ENCODE measurements at regions not wholly inside any gene's neighbourhood (a gene's known extent, or its start where the extent isn't known, plus 50 kb on each side); places are given as distances from the start of the nearest gene placed in this dataset.
"Not testable (repeated sequence)": the region's sequence is repeated elsewhere in the genome, so short reads cannot be mapped to it uniquely, and the experiment has no call there.

DNA sequence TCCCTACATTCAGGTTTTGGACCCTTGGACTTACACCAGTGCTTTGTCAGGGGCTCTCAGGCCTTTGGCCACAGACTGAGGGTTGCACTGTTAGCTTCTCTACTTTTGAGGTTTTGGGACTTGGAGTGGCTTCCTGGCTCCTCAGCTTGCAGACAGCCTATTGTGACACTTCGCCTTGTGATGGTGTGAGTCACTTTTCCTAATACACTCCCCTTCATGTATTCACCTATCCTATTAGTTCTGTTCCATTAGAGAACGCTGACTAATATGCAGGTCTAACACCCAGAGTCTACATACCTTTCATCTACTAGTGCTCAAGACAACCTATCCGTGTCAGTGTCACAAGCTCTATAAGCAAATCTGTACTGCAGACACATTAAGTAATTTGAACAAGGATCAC lies 605.3 kb downstream of the KCNT2 start:
- DNase-seq (no peak), ATAC-seq (ENCODE audit: insufficient read depth, low FRiP score) (no peak)
- Histone ChIP-seq H3K9me3 (ENCODE audit: control insufficient read depth in 4 of 4, insufficient read depth in 3 of 4, low read length in 3 of 4) (no peaks in the 10 kb centered on the region), H3K4me1 (ENCODE audit: control insufficient read depth in 5 of 5, insufficient read depth in 5 of 5, low read length in 5 of 5) (no peaks in the 10 kb centered on the region), H3K9ac (ENCODE audit: insufficient read depth in 1 of 2, low read length in 2 of 2) (no peak overlapping the region), H3K4me3 (no peak overlapping the region), H3K27ac (ENCODE audit: low read depth in 1 of 2, low read length in 1 of 2) (no peak overlapping the region), H3K36me3 (ENCODE audit: control insufficient read depth in 4 of 4, insufficient read depth in 4 of 4, low read length in 4 of 4) (no peaks in the 10 kb centered on the region), H3K27me3 (ENCODE audit: control insufficient read depth in 3 of 3, insufficient read depth in 3 of 3, low read length in 2 of 3) (no peaks in the 10 kb centered on the region)
- TF ChIP-seq, protein P1, sequence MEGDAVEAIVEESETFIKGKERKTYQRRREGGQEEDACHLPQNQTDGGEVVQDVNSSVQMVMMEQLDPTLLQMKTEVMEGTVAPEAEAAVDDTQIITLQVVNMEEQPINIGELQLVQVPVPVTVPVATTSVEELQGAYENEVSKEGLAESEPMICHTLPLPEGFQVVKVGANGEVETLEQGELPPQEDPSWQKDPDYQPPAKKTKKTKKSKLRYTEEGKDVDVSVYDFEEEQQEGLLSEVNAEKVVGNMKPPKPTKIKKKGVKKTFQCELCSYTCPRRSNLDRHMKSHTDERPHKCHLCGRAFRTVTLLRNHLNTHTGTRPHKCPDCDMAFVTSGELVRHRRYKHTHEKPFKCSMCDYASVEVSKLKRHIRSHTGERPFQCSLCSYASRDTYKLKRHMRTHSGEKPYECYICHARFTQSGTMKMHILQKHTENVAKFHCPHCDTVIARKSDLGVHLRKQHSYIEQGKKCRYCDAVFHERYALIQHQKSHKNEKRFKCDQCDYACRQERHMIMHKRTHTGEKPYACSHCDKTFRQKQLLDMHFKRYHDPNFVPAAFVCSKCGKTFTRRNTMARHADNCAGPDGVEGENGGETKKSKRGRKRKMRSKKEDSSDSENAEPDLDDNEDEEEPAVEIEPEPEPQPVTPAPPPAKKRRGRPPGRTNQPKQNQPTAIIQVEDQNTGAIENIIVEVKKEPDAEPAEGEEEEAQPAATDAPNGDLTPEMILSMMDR (IDR thresholded peaks at IDR 0.05; ENCODE audit: control extremely low read depth, extremely low read depth): no peak
- 86 to 94% methylated on average over 3 of the region's 3 CpGs for WGBS, 2 donors

GRCh38 chr1:196002296-196002695 lies 605.9 kb downstream of the KCNT2 start:
- H3K36me3 ChIP-seq (ENCODE audit: control insufficient read depth in 4 of 4, insufficient read depth in 4 of 4, low read length in 4 of 4); DNase-seq; H3K9ac ChIP-seq (ENCODE audit: insufficient read depth in 1 of 2, low read length in 2 of 2); H3K9me3 ChIP-seq (ENCODE audit: control insufficient read depth in 4 of 4, insufficient read depth in 3 of 4, low read length in 3 of 4); ATAC-seq (ENCODE audit: insufficient read depth, low FRiP score); H3K4me3 ChIP-seq; H3K27me3 ChIP-seq (ENCODE audit: control insufficient read depth in 3 of 3, insufficient read depth in 3 of 3, low read length in 2 of 3); H3K27ac ChIP-seq (ENCODE audit: low read depth in 1 of 2, low read length in 1 of 2); H3K4me1 ChIP-seq (ENCODE audit: control insufficient read depth in 5 of 5, insufficient read depth in 5 of 5, low read length in 5 of 5): not testable (repeated sequence)
- 82 to 90% methylated on average over 4 of the region's 4 CpGs for WGBS, 2 donors

DNA sequence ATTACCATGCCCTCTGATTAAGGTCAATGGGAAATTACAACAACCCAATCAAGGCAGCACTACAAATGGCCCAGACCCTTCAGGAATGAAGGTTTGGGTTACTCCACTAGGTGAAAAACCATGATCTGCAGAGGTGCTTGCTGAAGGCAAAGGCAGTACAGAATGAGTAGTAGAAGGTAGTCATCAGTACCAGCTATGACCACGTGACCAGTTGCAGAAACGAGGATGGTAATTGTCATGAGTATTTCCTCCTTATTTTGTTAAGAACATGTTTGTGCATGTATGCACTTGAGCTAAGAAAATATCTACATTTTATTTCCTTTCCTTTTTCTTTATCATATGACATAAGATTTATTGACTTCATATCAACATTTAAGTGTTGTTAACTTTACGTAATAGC lies 607.1 kb downstream of the KCNT2 start:
- DNase-seq: no peak
- H3K4me1 ChIP-seq (ENCODE audit: control insufficient read depth in 5 of 5, insufficient read depth in 5 of 5, low read length in 5 of 5): no peaks in the 10 kb centered on the region
- H3K9ac ChIP-seq (ENCODE audit: insufficient read depth in 1 of 2, low read length in 2 of 2): no peak overlapping the region
- no peaks in the 10 kb centered on the region for H3K27me3 ChIP-seq (ENCODE audit: control insufficient read depth in 3 of 3, insufficient read depth in 3 of 3, low read length in 2 of 3)
- H3K36me3 ChIP-seq (ENCODE audit: control insufficient read depth in 4 of 4, insufficient read depth in 4 of 4, low read length in 4 of 4): no peaks in the 10 kb centered on the region
- H3K27ac ChIP-seq (ENCODE audit: low read depth in 1 of 2, low read length in 1 of 2): no peak overlapping the region
- TF ChIP-seq, protein P1 (IDR thresholded peaks at IDR 0.05; ENCODE audit: control extremely low read depth, extremely low read depth): no peak
- H3K9me3 ChIP-seq (ENCODE audit: control insufficient read depth in 4 of 4, insufficient read depth in 3 of 4, low read length in 3 of 4): no peaks in the 10 kb centered on the region
- no peak for ATAC-seq (ENCODE audit: insufficient read depth, low FRiP score)
- H3K4me3 ChIP-seq: no peak overlapping the region
- 75 to 89% methylated on average over 3 of the region's 3 CpGs for WGBS, 2 donors

DNA sequence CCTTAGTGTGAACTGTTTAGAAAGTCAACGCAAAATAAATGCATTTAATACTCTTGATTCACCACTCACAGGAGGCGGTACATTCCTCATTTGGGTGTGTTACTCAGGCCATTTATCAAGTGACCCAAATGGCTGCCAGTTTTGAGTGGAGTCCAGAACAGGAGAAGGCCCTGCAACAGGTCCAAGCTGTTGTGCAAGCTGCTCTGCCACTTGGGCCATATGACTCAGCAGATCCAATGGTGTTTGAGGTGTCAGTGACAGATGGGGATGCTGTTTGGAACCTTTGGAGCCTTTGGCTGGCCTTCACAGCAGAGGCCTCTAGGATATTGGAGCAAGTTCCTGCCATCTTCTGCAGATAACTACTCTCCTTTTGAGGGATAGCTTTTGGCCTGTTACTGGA lies 609.2 kb downstream of the KCNT2 start:
- 90% methylated on average over 2 of the region's 2 CpGs for WGBS, 2 donors
- H3K27me3 ChIP-seq (ENCODE audit: control insufficient read depth in 3 of 3, insufficient read depth in 3 of 3, low read length in 2 of 3): no peaks in the 10 kb centered on the region
- H3K4me1 ChIP-seq (ENCODE audit: control insufficient read depth in 5 of 5, insufficient read depth in 5 of 5, low read length in 5 of 5): no peaks in the 10 kb centered on the region
- H3K4me3 ChIP-seq: no peak overlapping the region
- no peak overlapping the region for H3K9ac ChIP-seq (ENCODE audit: insufficient read depth in 1 of 2, low read length in 2 of 2)
- no peaks in the 10 kb centered on the region for H3K36me3 ChIP-seq (ENCODE audit: control insufficient read depth in 4 of 4, insufficient read depth in 4 of 4, low read length in 4 of 4)
- H3K27ac ChIP-seq (ENCODE audit: low read depth in 1 of 2, low read length in 1 of 2): no peak overlapping the region
- DNase-seq: no peak
- TF ChIP-seq, protein P1 (IDR thresholded peaks at IDR 0.05; ENCODE audit: control extremely low read depth, extremely low read depth): no peak
- no peak for ATAC-seq (ENCODE audit: insufficient read depth, low FRiP score)
- no peaks in the 10 kb centered on the region for H3K9me3 ChIP-seq (ENCODE audit: control insufficient read depth in 4 of 4, insufficient read depth in 3 of 4, low read length in 3 of 4)

All from lung (tissue), 11 donors.